WTC11 (cell line): ENCODE measurements at regions not wholly inside any gene's neighbourhood (a gene's known extent, or its start where the extent isn't known, plus 50 kb on each side); places are given as distances from the start of the nearest gene placed in this dataset.
A peak's percentile ranks its signal among the peaks of the same experiment; 100 is the strongest.

Source experiments
- ATAC-seq: fragments of 200-7000 bp; cut with Tn5 transposase; 2 replicates; pipeline ENCODE4 v1.10.0; 2021; ENCODE audit warnings: mild to moderate bottlenecking, moderate library complexity
- CTCF ChIA-PET: fragments of 300-600 bp; sonication (Branson Sonifier 250); formaldehyde crosslinking; loops from one replicate; lab custom pipeline; 2021; ENCODE audit warnings: antibody characterized with exemption; lab: Charles Lee
- POLR2A ChIA-PET: fragments of 350-600 bp; sonication (Branson Sonifier 250); formaldehyde crosslinking; loops from one replicate; lab custom pipeline; 2021; ENCODE audit warnings: antibody characterized with exemption; lab: Charles Lee
- DNase-seq: peaks from one replicate; pipeline ENCODE4 v3.0.0; 2021; ENCODE audit warnings: low spot score
- H3K27ac Mint-ChIP-seq: 2 replicates; pipeline ENCODE4 v1.8.0; 2021; ENCODE audit warnings: mixed read lengths
- H3K27me3 Mint-ChIP-seq: 2 replicates; pipeline ENCODE4 v1.8.0; 2021; ENCODE audit warnings: low read depth, mild to moderate bottlenecking, moderate library complexity, mixed read lengths
- H3K36me3 Mint-ChIP-seq: 2 replicates; pipeline ENCODE4 v1.8.0; 2021; ENCODE audit warnings: mixed read lengths
- H3K4me1 Mint-ChIP-seq: 2 replicates; pipeline ENCODE4 v1.8.0; 2022; ENCODE audit warnings: mixed read lengths
- H3K4me3 Mint-ChIP-seq: 2 replicates; pipeline ENCODE4 v1.8.0; 2021; ENCODE audit warnings: mild to moderate bottlenecking, moderate library complexity, mixed read lengths
- H3K9me3 Mint-ChIP-seq: 2 replicates; pipeline ENCODE4 v1.8.0; 2021; ENCODE audit warnings: mixed read lengths
- CREM ChIP-seq: sonication (generic); formaldehyde crosslinking; IDR thresholded peaks from 2 replicates; pipeline ENCODE4 v1.8.1; 2022; ENCODE audit warnings: mild to moderate bottlenecking, missing genetic modification reagents, moderate library complexity
- E2F5 ChIP-seq: sonication (generic); formaldehyde crosslinking; IDR thresholded peaks from 2 replicates; pipeline ENCODE4 v1.8.1; 2022; ENCODE audit warnings: mild to moderate bottlenecking, moderate library complexity, missing genetic modification reagents
- EMX1 ChIP-seq: fragments of 250-450 bp; sonication (Bioruptor Pico); IDR thresholded peaks from 2 replicates; pipeline ENCODE4 v1.8.0; 2021; ENCODE audit warnings: mild to moderate bottlenecking
- ETV6 ChIP-seq: sonication (generic); formaldehyde crosslinking; IDR thresholded peaks from 2 replicates; pipeline ENCODE4 v1.8.1; 2022; ENCODE audit warnings: mild to moderate bottlenecking, missing genetic modification reagents
- FOXJ3 ChIP-seq: sonication (generic); formaldehyde crosslinking; IDR thresholded peaks from 2 replicates; pipeline ENCODE4 v1.9.0; 2021; ENCODE audit warnings: missing genetic modification reagents, mild to moderate bottlenecking, borderline replicate concordance
- FOXK1 ChIP-seq: sonication (generic); formaldehyde crosslinking; IDR thresholded peaks from 2 replicates; pipeline ENCODE4 v1.8.0; 2022; ENCODE audit warnings: mild to moderate bottlenecking, moderate library complexity, missing genetic modification reagents
- MYBL2 ChIP-seq: sonication (generic); formaldehyde crosslinking; IDR thresholded peaks from 2 replicates; pipeline ENCODE4 v1.8.1; 2023; ENCODE audit warnings: mild to moderate bottlenecking, moderate library complexity, missing genetic modification reagents
- NFE2L1 ChIP-seq: sonication (generic); formaldehyde crosslinking; IDR thresholded peaks from 2 replicates; pipeline ENCODE4 v1.8.1; 2023; ENCODE audit warnings: missing genetic modification reagents
- OVOL2 ChIP-seq: fragments of 250-450 bp; sonication (Bioruptor Pico); IDR thresholded peaks from 2 replicates; pipeline ENCODE4 v1.9.0; 2021; ENCODE audit warnings: mild to moderate bottlenecking, borderline replicate concordance
- PRDM15 ChIP-seq: sonication (generic); formaldehyde crosslinking; IDR thresholded peaks from 2 replicates; pipeline ENCODE4 v1.8.0; 2022; ENCODE audit warnings: missing genetic modification reagents
- SMAD4 ChIP-seq: sonication (generic); formaldehyde crosslinking; IDR thresholded peaks from 2 replicates; pipeline ENCODE4 v1.8.0; 2022; ENCODE audit warnings: mild to moderate bottlenecking, missing genetic modification reagents
- ZMAT4 ChIP-seq: fragments of 250-450 bp; sonication (Bioruptor Pico); IDR thresholded peaks from 2 replicates; pipeline ENCODE4 v1.9.0; 2021; ENCODE audit warnings: mild to moderate bottlenecking
- ZNF121 ChIP-seq: sonication (generic); formaldehyde crosslinking; IDR thresholded peaks from 2 replicates; pipeline ENCODE4 v1.8.0; 2023; ENCODE audit warnings: missing genetic modification reagents
- ZNF263 ChIP-seq: sonication (generic); formaldehyde crosslinking; IDR thresholded peaks from 2 replicates; pipeline ENCODE4 v1.8.1; 2022; ENCODE audit warnings: low read depth, mild to moderate bottlenecking, moderate library complexity, missing genetic modification reagents
- ZNF281 ChIP-seq: sonication (generic); formaldehyde crosslinking; IDR thresholded peaks from 2 replicates; pipeline ENCODE4 v1.8.0; 2023; ENCODE audit warnings: mild to moderate bottlenecking, missing genetic modification reagents
- ZNF416 ChIP-seq: fragments of 250-450 bp; sonication (Bioruptor Pico); IDR thresholded peaks from 2 replicates; pipeline ENCODE4 v1.9.0; 2021; ENCODE audit warnings: mild to moderate bottlenecking, inconsistent platforms
- ZNF671 ChIP-seq: fragments of 250-450 bp; sonication (Bioruptor Pico); IDR thresholded peaks from 2 replicates; pipeline ENCODE4 v1.8.0; 2021; ENCODE audit warnings: mild to moderate bottlenecking
- TF ChIP-seq, protein P1 (sequence below): sonication (generic); formaldehyde crosslinking; IDR thresholded peaks from 2 replicates; pipeline ENCODE4 v1.8.1; 2023; ENCODE audit warnings: mild to moderate bottlenecking, missing genetic modification reagents, borderline replicate concordance
- TF ChIP-seq, protein P2 (sequence below): fragments of 250-450 bp; sonication (Bioruptor Pico); IDR thresholded peaks from 2 replicates; pipeline ENCODE4 v2.1.2; 2022; ENCODE audit warnings: mild to moderate bottlenecking, moderate library complexity
- TF ChIP-seq, protein P3 (sequence below): sonication (generic); formaldehyde crosslinking; IDR thresholded peaks from 2 replicates; pipeline ENCODE4 v1.8.1; 2022; ENCODE audit warnings: missing genetic modification reagents, borderline replicate concordance

GRCh38 chr3:23713641-23714040, 92.1 kb upstream of the UBE2E1 start (continued):
- no peak for TF ChIP-seq E2F5
- TF ChIP-seq ZNF263: no peak
- TF ChIP-seq ZNF416 (CRISPR knock-in tag): no peak
- TF ChIP-seq, all 79 proteins: peak for 0

DNA sequence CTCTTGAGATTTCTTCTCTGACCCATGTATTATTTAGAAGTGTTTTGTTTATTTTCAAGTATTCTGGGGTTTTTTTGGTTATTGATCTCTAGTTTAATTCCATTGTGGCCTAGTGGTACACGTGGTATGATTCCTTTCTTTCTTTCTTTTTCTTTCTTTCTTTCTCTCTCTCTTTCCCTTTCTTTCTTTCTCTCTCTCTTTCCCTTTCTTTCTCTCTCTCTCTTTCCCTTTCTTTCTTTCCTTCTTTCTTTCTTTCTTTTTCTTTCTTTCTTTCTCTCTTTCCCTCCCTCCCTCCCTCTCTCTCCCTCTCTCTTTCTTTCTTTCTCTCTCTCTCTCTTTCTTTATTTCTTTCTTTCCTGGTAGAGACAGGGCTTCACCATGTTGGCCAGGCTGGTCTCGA, 85.7 kb upstream of the UBE2E1 start:
- ChIA-PET POLR2A (no interaction called here), CTCF (no interaction called here)
- ATAC-seq (no peak), DNase-seq (no peak)
- H3K27me3 Mint-ChIP-seq: no peaks in the 10 kb centered on the region
- H3K9me3 Mint-ChIP-seq: peaks cover 17% of the 10 kb centered on the region
- H3K27ac Mint-ChIP-seq: 0 out of 2 replicates have a peak overlapping the region, but pooled peaks have one; percentile 20
- no peak overlapping the region for H3K4me3 Mint-ChIP-seq
- TF ChIP-seq ZNF121: no peak
- no peak for TF ChIP-seq PRDM15 (CRISPR knock-in tag)
- TF ChIP-seq ZNF281: no peak
- no peak for TF ChIP-seq EMX1 (CRISPR knock-in tag)
- no peak for TF ChIP-seq CREM
- TF ChIP-seq FOXJ3 (CRISPR knock-in tag): no peak
- TF ChIP-seq, protein P1, sequence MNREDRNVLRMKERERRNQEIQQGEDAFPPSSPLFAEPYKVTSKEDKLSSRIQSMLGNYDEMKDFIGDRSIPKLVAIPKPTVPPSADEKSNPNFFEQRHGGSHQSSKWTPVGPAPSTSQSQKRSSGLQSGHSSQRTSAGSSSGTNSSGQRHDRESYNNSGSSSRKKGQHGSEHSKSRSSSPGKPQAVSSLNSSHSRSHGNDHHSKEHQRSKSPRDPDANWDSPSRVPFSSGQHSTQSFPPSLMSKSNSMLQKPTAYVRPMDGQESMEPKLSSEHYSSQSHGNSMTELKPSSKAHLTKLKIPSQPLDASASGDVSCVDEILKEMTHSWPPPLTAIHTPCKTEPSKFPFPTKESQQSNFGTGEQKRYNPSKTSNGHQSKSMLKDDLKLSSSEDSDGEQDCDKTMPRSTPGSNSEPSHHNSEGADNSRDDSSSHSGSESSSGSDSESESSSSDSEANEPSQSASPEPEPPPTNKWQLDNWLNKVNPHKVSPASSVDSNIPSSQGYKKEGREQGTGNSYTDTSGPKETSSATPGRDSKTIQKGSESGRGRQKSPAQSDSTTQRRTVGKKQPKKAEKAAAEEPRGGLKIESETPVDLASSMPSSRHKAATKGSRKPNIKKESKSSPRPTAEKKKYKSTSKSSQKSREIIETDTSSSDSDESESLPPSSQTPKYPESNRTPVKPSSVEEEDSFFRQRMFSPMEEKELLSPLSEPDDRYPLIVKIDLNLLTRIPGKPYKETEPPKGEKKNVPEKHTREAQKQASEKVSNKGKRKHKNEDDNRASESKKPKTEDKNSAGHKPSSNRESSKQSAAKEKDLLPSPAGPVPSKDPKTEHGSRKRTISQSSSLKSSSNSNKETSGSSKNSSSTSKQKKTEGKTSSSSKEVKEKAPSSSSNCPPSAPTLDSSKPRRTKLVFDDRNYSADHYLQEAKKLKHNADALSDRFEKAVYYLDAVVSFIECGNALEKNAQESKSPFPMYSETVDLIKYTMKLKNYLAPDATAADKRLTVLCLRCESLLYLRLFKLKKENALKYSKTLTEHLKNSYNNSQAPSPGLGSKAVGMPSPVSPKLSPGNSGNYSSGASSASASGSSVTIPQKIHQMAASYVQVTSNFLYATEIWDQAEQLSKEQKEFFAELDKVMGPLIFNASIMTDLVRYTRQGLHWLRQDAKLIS: no peak
- H3K4me1 Mint-ChIP-seq: no peaks in the 10 kb centered on the region
- H3K36me3 Mint-ChIP-seq: peaks cover 10% of the 10 kb centered on the region

DNA sequence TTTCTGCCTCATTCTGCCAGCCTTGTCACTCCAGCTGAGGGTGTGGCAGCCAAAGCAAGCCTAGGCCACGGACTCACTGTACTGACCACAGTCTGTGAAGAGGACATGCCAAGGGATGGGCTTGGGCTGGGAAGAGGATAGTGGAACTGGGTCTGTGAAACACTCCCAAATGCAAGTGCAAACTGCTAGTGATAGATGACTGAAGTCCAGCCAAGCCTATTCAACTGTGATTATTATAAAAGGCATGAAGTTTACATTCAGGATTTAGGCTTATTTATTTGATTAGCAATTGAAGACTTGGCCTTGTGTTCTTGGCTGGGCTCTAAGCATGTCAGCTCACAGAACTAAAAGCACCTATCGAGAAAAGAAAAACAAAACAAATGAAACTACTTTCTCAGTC, 84.9 kb upstream of the UBE2E1 start:
- Mint-ChIP-seq H3K27ac (no peak overlapping the region), H3K4me3 (no peak overlapping the region), H3K9me3 (peaks cover 9% of the 10 kb centered on the region), H3K27me3 (no peaks in the 10 kb centered on the region), H3K4me1 (no peaks in the 10 kb centered on the region), H3K36me3 (peaks cover 5% of the 10 kb centered on the region)
- ATAC-seq (no peak), DNase-seq (no peak)
- POLR2A ChIA-PET: no interaction called here
- CTCF ChIA-PET: no interaction called here
- no peak for TF ChIP-seq MYBL2 (CRISPR knock-in tag)
- TF ChIP-seq SMAD4 (CRISPR knock-in tag): no peak
- TF ChIP-seq, protein P2, sequence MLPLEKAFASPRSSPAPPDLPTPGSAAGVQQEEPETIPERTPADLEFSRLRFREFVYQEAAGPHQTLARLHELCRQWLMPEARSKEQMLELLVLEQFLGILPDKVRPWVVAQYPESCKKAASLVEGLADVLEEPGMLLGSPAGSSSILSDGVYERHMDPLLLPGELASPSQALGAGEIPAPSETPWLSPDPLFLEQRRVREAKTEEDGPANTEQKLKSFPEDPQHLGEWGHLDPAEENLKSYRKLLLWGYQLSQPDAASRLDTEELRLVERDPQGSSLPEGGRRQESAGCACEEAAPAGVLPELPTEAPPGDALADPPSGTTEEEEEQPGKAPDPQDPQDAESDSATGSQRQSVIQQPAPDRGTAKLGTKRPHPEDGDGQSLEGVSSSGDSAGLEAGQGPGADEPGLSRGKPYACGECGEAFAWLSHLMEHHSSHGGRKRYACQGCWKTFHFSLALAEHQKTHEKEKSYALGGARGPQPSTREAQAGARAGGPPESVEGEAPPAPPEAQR (CRISPR knock-in tag): no peak
- TF ChIP-seq FOXK1 (CRISPR knock-in tag): no peak
- TF ChIP-seq, protein P3, sequence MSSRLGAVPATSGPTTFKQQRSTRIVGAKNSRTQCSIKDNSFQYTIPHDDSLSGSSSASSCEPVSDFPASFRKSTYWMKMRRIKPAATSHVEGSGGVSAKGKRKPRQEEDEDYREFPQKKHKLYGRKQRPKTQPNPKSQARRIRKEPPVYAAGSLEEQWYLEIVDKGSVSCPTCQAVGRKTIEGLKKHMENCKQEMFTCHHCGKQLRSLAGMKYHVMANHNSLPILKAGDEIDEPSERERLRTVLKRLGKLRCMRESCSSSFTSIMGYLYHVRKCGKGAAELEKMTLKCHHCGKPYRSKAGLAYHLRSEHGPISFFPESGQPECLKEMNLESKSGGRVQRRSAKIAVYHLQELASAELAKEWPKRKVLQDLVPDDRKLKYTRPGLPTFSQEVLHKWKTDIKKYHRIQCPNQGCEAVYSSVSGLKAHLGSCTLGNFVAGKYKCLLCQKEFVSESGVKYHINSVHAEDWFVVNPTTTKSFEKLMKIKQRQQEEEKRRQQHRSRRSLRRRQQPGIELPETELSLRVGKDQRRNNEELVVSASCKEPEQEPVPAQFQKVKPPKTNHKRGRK (CRISPR knock-in tag): no peak
- TF ChIP-seq ZNF671: no peak
- no peak for TF ChIP-seq OVOL2 (CRISPR knock-in tag)
- no peak for TF ChIP-seq NFE2L1 (CRISPR knock-in tag)
- no peak for TF ChIP-seq ZMAT4 (CRISPR knock-in tag)
- TF ChIP-seq ETV6 (CRISPR knock-in tag): no peak
